HG03432 (cell line): ENCODE measurements at regions not wholly inside any gene's neighbourhood (a gene's known extent, or its start where the extent isn't known, plus 50 kb on each side); places are given as distances from the start of the nearest gene placed in this dataset.

Source experiments
- ATAC-seq: cut with Tn5 transposase; IDR thresholded peaks from one replicate; pipeline ENCODE4 v1.9.1; 2021; ENCODE audit warnings: mild to moderate bottlenecking, moderate library complexity; ENCODE audit not compliant: unreplicated experiment

GRCh38 chr12:124371970-124372555, 77.2 kb downstream of the RFLNA start:
- no peak for ATAC-seq

- no peak for ATAC-seq
Measured at GRCh38 chr12:124371366-124371765, 76.5 kb downstream of the RFLNA start.

GRCh38 chr12:124370851-124371250, 76.0 kb downstream of the RFLNA start:
- no peak for ATAC-seq

- no peak for ATAC-seq
Measured at GRCh38 chr12:124370384-124370783, 75.5 kb downstream of the RFLNA start.

GRCh38 chr12:124369827-124370378, 75.0 kb downstream of the RFLNA start:
- no peak for ATAC-seq

DNA sequence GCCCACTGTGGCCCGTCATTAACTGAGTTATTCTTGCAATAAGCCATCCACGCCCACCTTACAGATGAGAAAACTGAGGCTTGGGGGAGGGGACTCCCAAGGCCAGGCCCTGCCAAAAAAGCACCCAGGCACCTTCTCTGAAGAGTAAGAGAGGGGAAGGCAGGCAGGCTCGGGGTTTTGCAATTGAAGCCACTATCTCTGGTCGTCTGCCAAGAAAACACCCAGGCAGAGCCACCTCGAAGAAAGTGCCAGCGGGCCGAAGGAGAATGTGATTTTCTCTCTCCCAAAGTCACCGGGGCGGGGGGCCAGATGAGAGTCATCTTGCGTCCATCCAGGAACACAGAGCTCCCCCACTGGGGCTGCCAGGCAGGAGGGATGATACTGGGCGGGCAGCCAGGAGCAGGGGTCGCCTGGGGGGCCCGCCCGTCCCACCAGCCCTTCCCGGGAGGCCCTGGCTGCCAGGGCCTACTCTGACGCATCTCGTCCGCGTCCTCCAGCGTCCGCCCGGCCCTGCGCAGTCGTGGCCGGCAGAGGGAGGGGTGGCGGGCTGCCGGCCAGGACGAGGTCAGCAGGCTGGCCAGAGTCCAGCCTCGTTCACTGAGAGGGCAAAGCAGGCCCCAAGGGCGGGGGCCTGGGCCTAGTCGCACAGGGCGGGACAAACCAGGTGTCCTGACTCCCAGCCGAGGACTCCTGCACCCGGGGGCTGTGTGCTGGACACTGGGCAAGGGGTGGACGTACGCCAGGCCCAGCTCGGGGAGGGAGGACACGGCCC, 74.3 kb downstream of the RFLNA start:
- no peak for ATAC-seq

DNA sequence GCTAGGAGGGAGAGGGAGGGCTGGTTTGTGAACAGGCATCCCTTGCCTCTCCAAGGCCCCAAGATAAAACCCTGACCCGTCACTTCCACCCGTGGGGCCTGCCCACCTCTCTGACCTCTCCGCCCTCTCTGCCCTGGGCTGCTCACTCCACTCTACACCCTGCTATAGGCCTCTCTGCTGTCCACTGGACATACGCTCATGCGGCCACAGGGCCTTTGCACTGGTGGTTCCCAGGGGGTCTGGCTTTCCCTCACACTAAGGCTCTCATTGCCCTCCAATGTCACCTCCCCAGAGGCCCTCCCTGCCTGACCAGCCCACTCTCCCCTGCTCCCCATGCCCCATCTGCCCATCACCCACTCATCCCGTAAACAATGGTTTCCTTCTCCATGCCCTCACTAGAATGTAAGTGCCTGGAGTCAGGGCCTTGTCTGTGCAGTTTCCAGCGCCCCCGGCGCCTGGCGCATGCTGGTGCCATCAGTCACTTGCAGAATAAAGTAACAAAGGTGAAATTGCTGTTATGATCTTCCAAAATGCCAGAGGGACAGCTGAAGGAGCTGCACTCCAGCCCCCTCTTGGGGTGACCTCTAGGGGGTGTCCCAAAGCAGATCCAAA, 73.6 kb downstream of the RFLNA start:
- no peak for ATAC-seq

DNA sequence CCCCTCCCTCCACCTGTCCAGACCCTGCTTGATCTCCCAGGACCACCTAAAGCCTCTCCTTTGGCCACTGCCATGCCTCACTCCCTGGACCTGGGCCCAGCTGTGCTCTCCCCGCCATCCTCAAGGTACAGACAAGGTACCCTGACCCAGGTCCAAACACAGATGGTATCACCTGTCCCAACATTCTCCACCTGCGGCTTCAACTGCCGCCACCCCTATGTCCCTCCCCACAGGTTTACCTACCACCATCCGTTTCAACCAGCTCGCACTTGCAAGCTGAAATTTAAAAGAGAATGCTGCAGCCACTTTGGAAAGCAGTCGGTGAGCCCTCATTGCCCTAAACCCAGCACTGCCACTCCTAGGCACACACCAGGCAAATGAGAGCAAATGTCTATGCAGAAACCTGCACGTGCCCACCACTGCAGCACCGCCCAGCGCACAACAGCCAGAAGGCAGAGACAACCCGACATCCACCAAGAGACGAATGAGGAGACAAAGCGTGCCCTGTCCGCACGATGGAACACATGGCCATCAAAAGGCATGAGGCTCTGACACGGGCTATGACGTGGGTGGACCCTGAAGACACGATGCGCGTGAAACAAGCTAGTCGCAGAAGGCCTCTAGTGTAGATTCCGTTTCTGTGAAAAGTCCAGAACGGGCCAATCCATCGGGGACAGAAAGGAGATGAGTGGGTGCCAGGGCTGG, 71.0 kb downstream of the RFLNA start:
- ATAC-seq, result no peak
